COLO668 (cell line): ENCODE measurements at regions not wholly inside any gene's neighbourhood (a gene's known extent, or its start where the extent isn't known, plus 50 kb on each side); places are given as distances from the start of the nearest gene placed in this dataset.
"Not testable (repeated sequence)": the region's sequence is repeated elsewhere in the genome, so short reads cannot be mapped to it uniquely, and the experiment has no call there.

ENCODE experiments used
- DNase-seq: peaks from one replicate; lab custom pipeline; 2025; ENCODE audit not compliant: unreplicated experiment; lab: John Stamatoyannopoulos, UW

DNA sequence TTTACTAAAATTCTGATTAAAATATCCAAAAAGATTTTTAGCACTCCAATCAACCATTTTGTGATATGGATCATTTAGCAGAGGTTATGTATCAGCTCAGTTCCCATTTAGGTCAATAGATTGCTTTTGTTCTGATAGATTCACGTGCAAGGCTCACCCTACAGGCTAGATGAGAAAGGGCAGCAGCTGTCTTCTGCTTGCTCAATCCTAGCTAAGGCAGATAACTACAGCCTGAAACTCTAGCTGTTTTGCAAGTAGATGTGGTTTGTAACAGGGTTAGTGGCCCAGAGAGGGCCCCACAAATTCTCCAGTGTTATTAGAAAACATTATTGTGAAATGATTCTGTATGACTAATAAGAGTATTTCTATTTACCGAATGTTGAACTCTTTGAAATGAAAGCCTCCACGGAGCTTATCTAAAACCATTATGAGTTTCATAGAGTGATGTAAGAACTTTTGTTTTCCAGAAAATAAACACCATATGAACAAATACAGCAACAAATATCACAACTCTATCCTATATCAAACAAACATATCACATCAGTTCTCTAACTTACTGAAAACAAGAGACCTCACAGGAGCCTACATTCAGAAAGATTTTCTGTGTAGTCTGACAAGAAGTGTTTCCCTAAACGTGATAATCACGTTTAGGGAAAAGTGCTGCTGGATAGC lies 841.9 kb upstream of the ACO1 start:
- peak; percentile 23 for DNase-seq

DNA sequence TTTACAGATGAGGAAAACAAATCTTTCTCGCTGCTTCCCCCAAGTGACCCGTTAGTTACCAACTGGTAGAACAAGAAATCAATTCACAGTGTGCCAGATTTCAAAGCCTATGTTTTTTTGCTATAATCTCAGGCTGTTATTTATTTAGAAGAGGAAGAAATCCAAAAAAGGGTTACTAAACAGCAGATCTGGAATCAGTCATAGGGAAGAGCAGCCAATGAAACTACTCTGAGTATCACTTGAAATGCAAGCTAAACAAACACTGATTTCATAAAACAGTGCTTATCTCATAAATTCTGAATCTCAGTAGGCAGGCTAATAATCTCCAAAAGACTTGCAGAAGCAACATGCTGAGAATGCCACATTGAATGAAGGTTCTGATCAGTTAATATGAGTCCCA lies 829.5 kb upstream of the ACO1 start:
- DNase-seq = no peak

DNA sequence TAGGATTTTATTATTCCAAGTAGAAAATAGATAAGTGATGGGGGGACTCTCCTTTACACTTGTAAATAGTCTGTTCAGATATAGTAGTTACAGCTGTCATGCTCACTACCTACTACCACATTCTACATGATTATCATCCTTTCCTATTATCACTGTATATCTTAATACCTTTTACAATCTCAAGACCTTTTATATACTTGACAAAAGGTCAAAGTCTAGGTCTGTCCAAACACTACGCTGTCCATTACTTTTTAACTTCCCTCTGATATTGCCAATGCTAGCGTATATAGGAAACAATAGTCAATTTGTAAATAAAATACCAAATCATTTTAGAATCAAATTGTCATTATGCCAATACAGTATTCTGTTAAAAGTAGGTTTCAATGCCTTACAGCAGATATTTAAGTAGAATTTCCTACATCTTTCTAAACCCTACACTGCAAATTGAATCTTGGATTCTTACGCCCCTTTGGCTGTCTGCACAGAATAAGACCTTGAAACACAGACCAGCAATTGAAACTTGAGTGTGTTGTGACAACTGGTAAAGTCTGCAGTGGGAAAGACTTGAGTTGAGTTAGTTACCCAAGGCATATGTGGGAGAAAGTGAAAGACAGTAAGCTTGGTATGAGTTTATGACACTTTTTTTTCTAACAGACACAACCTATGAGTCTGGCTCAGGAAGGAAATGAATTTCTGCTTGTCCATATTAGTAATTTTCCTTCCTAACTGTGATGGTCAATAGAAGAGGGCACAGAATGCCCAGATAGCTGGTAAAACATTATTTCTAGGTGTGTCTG lies 827.6 kb upstream of the ACO1 start:
- DNase-seq = no peak

DNA sequence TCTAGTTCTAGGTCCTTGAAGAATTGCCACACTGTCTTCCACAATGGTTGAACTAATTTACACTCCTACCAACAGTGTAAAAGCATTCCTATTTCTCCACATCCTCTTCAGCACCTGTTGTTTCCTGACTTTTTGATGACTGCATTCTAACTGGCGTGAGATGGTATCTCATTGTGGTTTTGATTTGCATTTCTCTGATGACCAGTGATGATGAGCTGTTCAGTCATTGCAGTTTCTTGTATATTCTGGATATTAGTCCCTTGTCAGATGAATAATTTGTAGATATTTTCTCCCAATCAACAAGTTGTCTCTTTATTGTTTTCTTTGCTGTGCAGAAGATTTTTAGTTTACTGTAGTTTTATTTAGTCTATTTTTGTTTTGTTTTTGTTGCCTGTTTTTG lies 812.3 kb upstream of the ACO1 start:
- not testable (repeated sequence) for DNase-seq

DNA sequence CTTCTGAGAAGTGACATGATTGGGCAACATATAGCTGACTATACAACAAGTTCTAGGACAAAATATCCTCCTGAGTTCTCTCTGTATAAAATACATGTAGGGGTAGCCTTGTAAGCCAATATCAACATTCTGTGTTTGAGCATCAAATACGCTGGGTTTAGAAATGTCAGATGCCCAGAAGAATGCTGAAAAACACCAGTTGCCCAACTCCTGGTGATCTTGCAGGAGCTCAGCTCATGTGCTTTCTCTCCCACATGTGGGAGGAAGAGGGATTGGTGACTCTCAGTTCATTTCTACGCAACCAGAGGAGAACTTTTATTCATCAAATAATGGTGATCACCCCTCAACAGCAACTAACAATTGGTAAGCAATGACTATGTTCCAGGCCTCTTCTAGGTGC lies 810.9 kb upstream of the ACO1 start:
- no peak for DNase-seq

DNA sequence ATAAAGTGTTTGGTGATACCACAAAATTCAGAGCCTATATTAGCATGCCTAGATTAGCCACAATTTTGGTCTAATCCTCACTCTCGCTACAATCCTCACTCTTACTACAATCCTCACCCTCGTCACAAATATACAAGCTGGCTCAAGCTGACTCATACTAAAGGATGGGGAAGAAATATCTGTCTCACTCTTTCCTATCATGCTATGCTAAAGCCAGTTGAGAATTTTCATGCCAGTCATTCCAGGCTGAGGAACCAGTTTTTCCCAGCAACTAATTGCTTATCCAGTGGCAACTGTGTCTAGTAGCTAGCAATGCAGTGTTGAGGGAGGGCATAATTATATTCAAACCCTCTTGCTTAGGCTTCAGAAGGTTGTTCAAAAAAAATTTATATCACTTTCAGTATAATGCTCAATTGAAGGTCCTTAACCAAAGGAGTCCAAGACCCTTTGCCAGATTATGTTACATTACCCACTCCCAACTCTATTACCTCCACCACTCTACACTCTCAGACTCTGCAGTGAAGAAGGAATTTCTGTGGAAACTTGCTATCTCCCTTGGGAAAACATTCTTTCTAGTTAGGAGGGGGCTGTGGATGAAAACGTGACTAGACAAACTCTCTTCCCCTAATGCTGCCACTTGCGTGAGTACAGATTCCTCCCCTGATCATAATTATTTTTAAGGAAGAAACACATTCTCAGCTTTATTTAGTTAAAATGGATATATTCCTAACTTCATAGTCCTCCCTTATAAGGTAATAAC lies 810.3 kb upstream of the ACO1 start:
- DNase-seq = no peak

DNA sequence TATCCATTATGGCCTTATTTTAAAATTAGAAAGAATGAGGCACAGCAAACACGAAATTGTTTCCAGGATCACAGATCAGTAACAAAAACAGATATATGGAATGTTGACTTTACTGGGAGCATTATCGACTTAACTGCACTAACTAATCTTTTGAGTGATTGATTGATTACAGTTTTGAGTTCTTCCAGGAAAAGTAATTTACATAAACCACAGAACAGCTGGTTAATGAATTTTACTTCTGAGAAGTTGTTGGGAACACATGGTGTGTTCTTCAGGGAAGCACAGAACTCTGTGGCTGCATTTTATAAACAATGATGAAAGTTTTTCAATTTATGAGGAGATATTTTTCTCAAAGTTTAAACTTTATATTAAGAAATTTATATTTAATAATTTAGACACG lies 802.4 kb upstream of the ACO1 start:
- no peak for DNase-seq

DNA sequence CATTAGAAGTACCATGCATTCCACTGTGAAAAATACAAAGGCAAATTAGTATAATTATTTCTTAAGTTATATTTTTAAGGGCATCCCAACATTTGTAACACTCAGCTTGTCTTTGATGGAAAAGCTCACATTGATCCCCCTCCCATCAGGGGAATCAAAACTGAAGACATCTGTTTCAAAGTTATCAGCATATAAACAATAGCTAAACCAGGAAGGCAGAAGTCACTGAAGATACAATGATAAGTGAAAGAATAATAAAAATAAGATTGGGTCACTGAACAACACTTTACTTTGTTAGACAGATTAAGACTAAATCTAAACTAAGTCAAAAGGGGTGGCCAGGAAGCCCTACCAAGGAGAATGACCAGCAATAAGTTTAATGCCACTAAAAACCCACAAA lies 801.9 kb upstream of the ACO1 start:
- no peak for DNase-seq

DNA sequence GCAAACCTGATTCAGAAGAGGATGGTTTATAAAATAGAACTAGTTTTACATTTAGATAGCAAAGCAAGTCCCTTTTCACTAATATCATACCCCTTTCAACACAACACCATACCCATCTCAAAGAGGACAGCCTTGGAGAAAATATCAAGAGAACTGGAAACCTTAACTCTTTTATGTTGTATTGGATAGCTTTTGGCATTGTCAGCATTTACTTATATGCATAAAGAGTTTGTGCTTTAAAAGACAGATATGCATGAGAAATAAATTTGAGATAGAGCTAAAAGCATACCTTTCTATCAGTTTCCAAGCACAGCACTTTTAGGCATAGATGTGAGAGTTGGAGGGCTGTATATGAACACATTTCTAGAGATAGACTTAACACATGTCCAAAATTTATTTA lies 799.3 kb upstream of the ACO1 start:
- no peak for DNase-seq

DNA sequence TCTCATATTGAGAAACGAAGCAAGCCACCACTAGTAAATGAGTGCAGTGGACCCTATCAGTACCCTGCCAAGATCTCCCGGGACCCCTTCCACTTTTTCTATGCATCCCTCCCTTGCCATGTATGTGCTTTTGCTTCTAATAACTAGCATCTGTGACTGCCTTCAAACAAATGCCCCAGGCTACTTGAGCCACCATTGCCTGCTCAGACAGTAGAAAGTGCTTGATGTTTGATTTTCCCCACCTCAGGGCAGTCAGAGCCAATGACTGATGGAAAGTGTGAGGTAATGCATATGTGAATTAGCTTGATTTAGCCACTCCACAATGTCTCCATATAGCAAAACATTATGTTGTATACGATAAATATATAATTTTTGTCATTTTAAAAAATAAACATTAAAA lies 797.3 kb upstream of the ACO1 start:
- no peak for DNase-seq

DNA sequence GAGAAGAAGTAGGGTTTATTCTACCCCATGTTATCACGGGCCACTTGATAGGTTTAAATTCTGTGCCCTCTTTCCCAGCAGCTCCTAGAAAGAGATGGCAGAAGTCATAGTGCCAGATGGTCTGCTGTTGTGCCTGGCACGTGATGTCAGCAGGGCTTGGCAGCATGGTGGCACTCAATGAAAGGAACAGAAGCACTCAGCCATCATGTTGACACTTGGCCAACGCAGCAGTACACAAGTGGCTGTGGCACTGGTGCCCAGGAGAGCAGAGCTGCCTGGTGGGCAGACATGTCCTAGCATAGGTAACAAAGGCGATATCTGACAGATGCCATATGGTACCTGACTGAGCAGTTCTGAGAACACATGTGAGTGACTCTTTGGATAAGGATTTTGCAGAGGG lies 796.4 kb upstream of the ACO1 start:
- no peak for DNase-seq

DNA sequence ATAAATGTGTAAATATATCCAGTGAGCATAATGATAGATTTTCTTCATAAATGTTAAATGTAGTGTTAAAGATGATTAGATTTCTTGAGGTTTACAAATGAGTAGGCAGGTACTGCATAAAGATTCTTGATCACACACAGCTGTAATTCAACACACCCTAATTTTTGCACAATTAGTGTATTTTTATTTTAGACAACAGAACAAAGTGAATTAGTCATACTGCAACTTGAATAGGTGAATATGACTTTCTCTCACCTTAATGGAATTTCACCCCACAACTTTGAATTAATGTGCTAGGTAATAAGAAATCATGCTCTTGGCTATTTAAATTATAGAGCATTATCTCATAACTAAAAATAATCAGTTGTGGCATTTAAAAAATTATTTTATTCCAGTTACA lies 795.7 kb upstream of the ACO1 start:
- no peak for DNase-seq

DNA sequence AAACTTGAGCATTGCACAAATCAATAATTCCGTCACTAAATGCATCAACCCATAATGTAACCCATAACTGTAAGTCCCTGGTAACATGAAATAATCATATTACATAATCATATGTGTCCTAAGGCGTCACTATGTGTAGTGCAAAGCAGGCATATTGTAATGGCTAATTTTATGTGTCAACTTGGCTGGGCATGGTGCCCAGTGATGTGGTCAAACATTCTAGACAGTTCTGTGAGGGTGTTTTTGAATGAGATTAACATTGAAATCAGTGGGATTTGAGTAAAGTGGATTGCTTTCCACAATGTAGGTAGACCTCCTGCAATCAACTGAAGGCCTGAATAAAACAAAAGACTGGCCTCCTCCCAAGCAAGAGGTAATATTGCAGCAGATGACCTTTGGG lies 794.4 kb upstream of the ACO1 start:
- DNase-seq = peak; percentile 13

DNA sequence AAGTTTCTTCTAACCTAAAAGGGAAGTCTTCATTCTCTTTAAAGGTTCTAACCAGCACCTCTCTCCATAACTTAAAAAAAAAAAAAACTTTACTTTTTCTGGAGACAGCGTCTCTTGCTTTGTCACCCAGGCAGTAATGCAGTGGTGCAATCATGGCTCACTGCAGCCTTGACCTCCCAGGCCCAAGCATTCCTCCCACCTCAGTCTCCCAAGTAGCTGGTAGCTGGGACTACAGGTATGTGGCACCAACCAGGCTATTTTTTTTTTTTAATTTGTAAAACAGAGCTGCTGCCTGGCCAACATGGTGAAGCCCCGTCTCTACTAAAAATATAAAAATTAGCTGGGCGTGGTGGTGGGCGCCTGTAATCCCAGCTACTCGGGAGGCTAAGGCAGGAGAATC lies 787.4 kb upstream of the ACO1 start:
- not testable (repeated sequence) for DNase-seq

DNA sequence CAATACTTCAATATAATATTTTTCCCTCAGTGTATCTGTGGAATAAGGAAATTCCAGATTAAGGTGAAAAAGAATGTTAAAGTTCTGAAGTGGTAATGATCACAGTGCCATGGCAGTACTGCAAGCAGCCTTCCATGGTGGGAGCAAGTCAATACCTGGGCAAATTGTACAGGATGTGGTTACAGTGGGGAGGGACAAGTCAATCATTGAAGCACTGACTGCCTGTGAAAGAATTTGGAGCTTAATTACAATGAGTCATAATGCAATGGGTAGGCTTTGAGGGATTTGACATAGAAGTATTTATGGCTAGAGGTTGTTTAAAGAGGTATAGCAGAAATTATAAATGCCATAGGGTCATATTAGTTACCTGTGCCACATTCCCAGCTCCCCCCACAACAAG lies 786.5 kb upstream of the ACO1 start:
- no peak for DNase-seq

DNA sequence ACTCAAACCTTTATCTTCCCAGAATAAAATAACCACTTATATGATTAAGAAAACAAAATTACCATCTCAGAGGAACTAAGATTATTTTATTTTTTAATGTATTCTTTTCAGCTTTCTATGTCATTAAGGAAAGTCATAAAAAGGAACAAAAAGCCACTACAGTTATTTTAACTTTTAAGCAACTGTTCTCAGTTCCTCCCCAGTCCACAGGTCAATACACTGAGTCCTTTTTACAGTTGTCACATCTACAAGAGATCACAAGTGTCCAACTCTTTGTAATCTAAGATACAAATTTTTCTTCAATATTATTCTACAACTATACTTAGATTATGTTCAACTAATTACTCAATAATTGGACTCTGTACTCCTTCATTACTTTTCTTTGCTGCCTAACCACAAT lies 782.8 kb upstream of the ACO1 start:
- no peak for DNase-seq

DNA sequence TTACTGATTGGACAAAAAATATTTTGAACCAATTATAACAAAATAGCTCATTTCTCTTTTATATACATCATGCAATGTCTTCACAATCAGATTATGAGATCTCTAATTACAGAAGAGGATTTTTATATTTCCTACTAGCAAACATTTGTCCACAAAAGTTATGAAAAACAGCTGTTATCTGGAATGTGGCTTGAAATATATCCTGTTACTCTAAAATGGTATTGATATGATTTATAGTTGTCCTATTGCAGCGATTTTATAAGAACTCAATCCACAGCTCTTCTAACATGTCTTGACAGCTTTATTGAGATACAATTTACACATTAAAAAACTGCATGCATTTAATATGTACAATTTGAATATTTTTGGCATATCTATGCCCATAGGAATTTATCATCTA lies 779.9 kb upstream of the ACO1 start:
- DNase-seq = no peak

DNA sequence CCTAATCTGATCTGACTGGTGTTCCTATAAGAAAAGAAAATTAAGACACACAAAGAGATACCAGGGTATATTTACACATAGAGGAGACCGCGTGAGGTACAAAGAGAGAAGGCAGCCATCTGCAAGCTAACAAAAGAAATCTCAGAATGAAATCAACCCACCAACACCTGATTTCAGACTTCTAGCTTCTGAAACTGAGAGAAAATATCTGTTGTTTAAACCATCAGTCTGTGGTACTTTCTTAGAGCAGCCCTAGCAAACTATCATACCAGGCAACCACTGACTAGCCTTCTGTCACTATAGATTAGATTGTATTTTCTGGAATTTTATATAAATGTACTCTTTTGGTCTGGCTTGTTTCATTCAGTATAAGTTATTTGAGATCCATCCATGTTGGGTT lies 779.3 kb upstream of the ACO1 start:
- DNase-seq = no peak

DNA sequence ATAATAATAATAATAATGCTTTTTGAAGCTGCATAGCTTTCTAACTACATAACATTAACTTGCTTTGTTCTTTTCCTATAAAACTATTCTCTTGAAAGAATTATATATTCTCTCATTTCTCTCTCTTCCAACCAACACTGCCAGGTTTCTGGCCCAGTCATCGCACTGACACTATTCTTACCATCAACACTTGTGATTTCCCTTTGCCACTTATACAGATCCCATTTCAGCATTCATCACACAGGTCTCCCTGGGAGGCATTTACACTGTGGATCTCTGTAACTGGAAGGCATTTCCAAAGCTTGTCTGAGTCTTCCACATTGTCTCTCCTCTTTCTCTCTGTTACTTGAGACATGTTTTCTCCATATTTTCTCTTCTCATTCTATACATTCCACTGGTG lies 777.8 kb upstream of the ACO1 start:
- DNase-seq = no peak

DNA sequence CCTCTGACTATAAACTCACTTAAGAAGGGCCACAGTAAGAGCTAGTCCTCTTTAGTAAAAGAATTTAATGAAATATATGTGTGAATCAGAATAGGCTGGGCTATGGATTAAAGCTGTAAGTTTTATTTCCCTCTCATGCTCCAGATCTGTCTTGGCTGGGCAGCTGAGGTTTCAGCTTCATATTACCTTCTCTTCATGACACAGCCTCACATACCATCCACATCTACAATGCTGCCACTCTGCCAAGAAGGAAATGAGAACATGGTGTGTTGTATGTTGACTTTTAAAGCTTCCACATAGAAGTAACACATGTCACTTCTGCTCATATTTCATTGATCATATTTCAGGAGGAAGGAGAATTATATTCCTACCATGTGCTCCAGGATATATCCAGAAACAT lies 776.0 kb upstream of the ACO1 start:
- no peak for DNase-seq

DNA sequence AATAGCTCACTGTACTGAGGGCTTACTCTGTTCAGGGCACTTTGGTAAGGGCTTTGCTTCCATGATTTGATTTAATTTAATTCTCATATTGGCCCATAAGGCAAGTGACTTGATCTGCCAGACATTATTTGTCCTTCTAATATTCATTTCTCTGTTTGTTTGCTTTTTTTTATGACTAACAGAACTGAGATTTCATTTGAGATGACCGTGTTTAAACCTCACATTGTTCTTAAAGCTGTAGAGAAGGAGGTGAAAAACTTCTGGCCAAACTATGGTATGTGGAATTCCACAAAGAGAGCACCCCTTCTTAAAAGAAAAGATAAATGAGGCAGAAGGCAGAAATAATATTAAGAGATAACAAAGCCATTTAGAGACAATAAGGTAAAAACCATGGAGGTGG lies 775.6 kb upstream of the ACO1 start:
- no peak for DNase-seq

DNA sequence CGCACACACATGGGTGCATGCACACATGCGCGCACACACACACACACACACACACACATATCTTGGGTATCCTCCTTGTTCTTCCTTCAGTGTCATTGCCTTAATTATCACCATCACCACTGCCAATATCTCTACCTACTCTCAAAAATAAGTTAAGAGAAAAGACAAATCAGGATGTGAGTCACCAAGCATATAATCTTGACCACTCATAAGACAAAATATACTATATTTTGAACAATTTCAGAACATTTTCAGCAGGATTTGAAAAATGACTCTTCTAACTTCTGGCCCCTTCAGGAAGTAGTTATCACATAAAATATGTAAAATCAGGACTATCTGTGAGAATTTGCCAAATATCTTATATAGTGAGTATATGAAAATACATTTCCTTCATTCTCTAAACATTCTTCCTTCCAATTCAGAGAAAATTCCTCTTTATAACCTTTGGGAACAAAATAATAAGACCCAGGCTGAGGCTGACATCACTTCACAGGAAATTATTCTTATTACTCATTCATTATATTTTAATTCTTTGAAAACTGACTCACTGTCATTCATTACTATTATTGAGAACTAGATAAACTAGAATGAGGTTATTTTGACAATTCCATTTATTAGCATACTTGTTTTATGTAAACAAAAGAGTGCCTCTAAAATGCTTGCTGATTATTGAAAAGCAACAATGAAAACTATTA lies 772.0 kb upstream of the ACO1 start:
- DNase-seq = no peak
